B cell (primary cell): ENCODE measurements at regions not wholly inside any gene's neighbourhood (a gene's known extent, or its start where the extent isn't known, plus 50 kb on each side); places are given as distances from the start of the nearest gene placed in this dataset.

Experiments
- ATAC-seq: fragments of 200-7000 bp; cut with Tn5 transposase; one replicate; pipeline ENCODE4 v1.10.0; 2021; ENCODE audit warnings: low read depth, mild to moderate bottlenecking, moderate number of reproducible peaks, moderate library complexity
- CTCF ChIA-PET: fragments of 350-600 bp; sonication (Branson Sonifier 250); formaldehyde crosslinking; loops from one replicate; lab custom pipeline; 2021; ENCODE audit warnings: antibody characterized with exemption, inconsistent platforms; lab: Charles Lee
- POLR2A ChIA-PET: fragments of 350-600 bp; sonication (Branson Sonifier 250); formaldehyde crosslinking; loops from one replicate; lab custom pipeline; 2021; ENCODE audit warnings: antibody characterized with exemption; lab: Charles Lee
- DNase-seq: peaks from one replicate; pipeline ENCODE4 v3.0.0; 2013
- H2AFZ ChIP-seq: 2 replicates; pipeline ENCODE4 v1.6.1; 2012; ENCODE audit warnings: mild to moderate bottlenecking, low read depth, low read length; ENCODE audit not compliant: insufficient read depth, poor library complexity, severe bottlenecking
- H3K27ac ChIP-seq, 2 donors: 1 replicate in 1 of 2; 2 replicates in 1 of 2; pipeline ENCODE4 v1.5.1; 2012 to 2013; ENCODE audit warnings: low read length in 2 of 2, mild to moderate bottlenecking in 2 of 2, moderate library complexity in 1 of 2
- H3K27me3 ChIP-seq, 4 experiments: fragments of 200-600 bp in 1 of 4; sonication (generic) in 1 of 4; replicated peaks in 1 of 4; 1 replicate in 2 of 4; 2 replicates in 2 of 4; pipeline versions ENCODE4 v1.6.1 to v1.7.0; 2013 to 2016; ENCODE audit warnings: low read length in 3 of 4, mild to moderate bottlenecking in 2 of 4, mixed read lengths in 1 of 4, moderate library complexity in 1 of 4; ENCODE audit not compliant: insufficient read depth in 4 of 4, control insufficient read depth in 3 of 4; ENCODE audit errors: control extremely low read depth in 1 of 4
- H3K36me3 ChIP-seq, 2 experiments: replicated peaks in 1 of 2; 1 replicate in 1 of 2; 2 replicates in 1 of 2; pipeline versions ENCODE4 v1.6.1 to v1.7.1; 2013; ENCODE audit warnings: low read length in 1 of 2; ENCODE audit not compliant: insufficient read depth in 2 of 2, control insufficient read depth in 1 of 2; ENCODE audit errors: control extremely low read depth in 1 of 2, extremely low read depth in 1 of 2
- H3K4me1 ChIP-seq, 2 donors: fragments of 200-600 bp in 1 of 2; sonication (generic) in 1 of 2; 1 replicate in 1 of 2; 2 replicates in 1 of 2; pipeline versions ENCODE4 v1.5.1 to v1.6.1; 2013 to 2017; ENCODE audit warnings: low read length in 2 of 2; ENCODE audit not compliant: control insufficient read depth in 2 of 2, insufficient read depth in 2 of 2
- H3K4me2 ChIP-seq: replicated peaks from 2 replicates; pipeline ENCODE3; 2012; ENCODE audit warnings: mild to moderate bottlenecking, low read depth, low read length; ENCODE audit not compliant: poor library complexity, severe bottlenecking
- H3K4me3 ChIP-seq, 5 experiments: fragments of 200-600 bp in 1 of 5; sonication (generic) in 1 of 5; 1 replicate in 3 of 5; 2 replicates in 2 of 5; pipeline versions ENCODE4 v1.5.1 to v1.7.0; 2011 to 2016; ENCODE audit warnings: low read length in 4 of 5, mild to moderate bottlenecking in 4 of 5, low read depth in 2 of 5, control low read depth in 1 of 5, moderate library complexity in 1 of 5; ENCODE audit not compliant: insufficient read depth in 1 of 5; ENCODE audit errors: control extremely low read depth in 1 of 5, extremely low read depth in 1 of 5
- H3K79me2 ChIP-seq: fragments of 200-600 bp; sonication (generic); one replicate; pipeline ENCODE4 v1.6.0; 2016; ENCODE audit warnings: low read length; ENCODE audit not compliant: control insufficient read depth, insufficient read depth
- H3K9ac ChIP-seq: fragments of 200-600 bp; sonication (generic); 2 replicates; pipeline ENCODE4 v1.6.1; 2017; ENCODE audit warnings: mild to moderate bottlenecking, low read length, moderate library complexity
- H3K9me3 ChIP-seq, 3 donors: one replicate each; pipeline versions ENCODE4 v1.6.1 to v1.7.1; 2013; ENCODE audit warnings: low read length in 2 of 3; ENCODE audit not compliant: control insufficient read depth in 2 of 3, insufficient read depth in 1 of 3; ENCODE audit errors: control extremely low read depth in 1 of 3
- H4K20me1 ChIP-seq: 2 replicates; pipeline ENCODE4 v1.6.0; 2012; ENCODE audit warnings: mild to moderate bottlenecking, low read length; ENCODE audit not compliant: insufficient read depth, control insufficient read depth, poor library complexity, severe bottlenecking
- H3K27ac Mint-ChIP-seq: one replicate; pipeline ENCODE4 v1.8.0; 2021; ENCODE audit warnings: mixed read lengths
- H3K27me3 Mint-ChIP-seq: one replicate; pipeline ENCODE4 v1.8.0; 2021; ENCODE audit warnings: mixed read lengths
- H3K4me1 Mint-ChIP-seq: one replicate; pipeline ENCODE4 v1.8.0; 2021; ENCODE audit warnings: mixed read lengths
- H3K4me3 Mint-ChIP-seq: one replicate; pipeline ENCODE4 v1.8.0; 2021; ENCODE audit warnings: mixed read lengths
- H3K9me3 Mint-ChIP-seq: one replicate; pipeline ENCODE4 v1.8.0; 2022; ENCODE audit warnings: mixed read lengths; ENCODE audit not compliant: insufficient read depth
- CTCF ChIP-seq: fragments of 200-600 bp; IDR thresholded peaks from one replicate; pipeline ENCODE4 v1.8.0; 2022; ENCODE audit warnings: antibody characterized with exemption, mild to moderate bottlenecking
- EZH2 ChIP-seq: IDR thresholded peaks from 2 replicates; pipeline ENCODE4 v1.6.1; 2012; ENCODE audit warnings: borderline replicate concordance, low read depth, mild to moderate bottlenecking, moderate library complexity, low read length; ENCODE audit not compliant: insufficient read depth, poor library complexity, severe bottlenecking
- WGBS: methylation state at CpG from one replicate; pipeline ENCODE4 v1.1.5; 2013; ENCODE audit warnings: missing lambda C conversion rate; ENCODE audit not compliant: insufficient coverage; 5-methylcytosine and 5-hydroxymethylcytosine counted together
- intact Hi-C: fragments of 100-400 bp; cut with micrococcal nuclease; formaldehyde crosslinking; loops from one replicate; pipeline ENCODE4 v1.10.0; 2022

DNA sequence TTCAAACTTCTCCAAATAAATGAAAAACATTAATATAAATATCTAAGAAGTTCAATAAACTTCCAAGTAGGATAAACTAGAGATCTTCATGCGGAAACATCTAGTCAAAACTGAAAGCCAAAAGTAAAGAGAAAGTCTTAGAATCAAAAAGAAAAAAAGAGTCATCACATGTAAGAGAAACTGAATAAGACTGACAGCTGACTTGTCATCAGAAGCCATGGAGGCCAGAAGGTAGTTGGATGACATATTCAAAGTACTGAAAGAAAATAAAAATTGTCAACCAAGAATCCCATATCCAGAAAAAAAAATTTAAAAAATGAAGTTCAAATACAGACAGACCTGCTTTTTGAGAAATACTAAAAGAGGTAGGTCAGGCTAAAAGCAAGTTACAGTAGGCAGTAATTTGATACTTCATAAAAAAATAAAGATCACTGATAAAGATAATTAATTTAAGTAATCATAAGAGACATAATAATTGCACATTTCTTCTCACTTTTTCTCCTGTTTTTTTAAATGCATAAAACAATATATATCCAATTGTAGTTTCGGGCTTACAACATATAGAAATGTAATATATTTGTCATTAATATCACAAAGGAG is 327.6 kb upstream of the PCDH9 start:
- no peaks in the 10 kb centered on the region for H3K27me3 ChIP-seq
- POLR2A ChIA-PET, result no interaction called here
- Mint-ChIP-seq H3K9me3 (peaks cover 12% of the 10 kb centered on the region), H3K4me3 (no peak overlapping the region), H3K4me1 (no peaks in the 10 kb centered on the region), H3K27ac (no peak overlapping the region), H3K27me3 (no peaks in the 10 kb centered on the region)
- H3K27ac ChIP-seq, result no peak overlapping the region
- H3K36me3 ChIP-seq, result no peaks in the 10 kb centered on the region
- no peaks in the 10 kb centered on the region for H3K79me2 ChIP-seq
- H3K4me2 ChIP-seq, result no peak overlapping the region
- no peaks in the 10 kb centered on the region for H3K4me1 ChIP-seq
- no peak for TF ChIP-seq CTCF
- TF ChIP-seq EZH2, result no peak
- no peak for ATAC-seq
- CTCF ChIA-PET, result no interaction called here
- H4K20me1 ChIP-seq, result no peaks in the 10 kb centered on the region
- no peak overlapping the region for H3K4me3 ChIP-seq
- H3K9me3 ChIP-seq, result peaks cover 0 to 7% (median 2%) of the 10 kb centered on the region in 3 donors
- no peak overlapping the region for H2AFZ ChIP-seq
- no CpG with 5 or more reads among the region's 2 CpGs for WGBS
- intact Hi-C loops, result no loop called here
- no peak for DNase-seq
- no peak overlapping the region for H3K9ac ChIP-seq

DNA sequence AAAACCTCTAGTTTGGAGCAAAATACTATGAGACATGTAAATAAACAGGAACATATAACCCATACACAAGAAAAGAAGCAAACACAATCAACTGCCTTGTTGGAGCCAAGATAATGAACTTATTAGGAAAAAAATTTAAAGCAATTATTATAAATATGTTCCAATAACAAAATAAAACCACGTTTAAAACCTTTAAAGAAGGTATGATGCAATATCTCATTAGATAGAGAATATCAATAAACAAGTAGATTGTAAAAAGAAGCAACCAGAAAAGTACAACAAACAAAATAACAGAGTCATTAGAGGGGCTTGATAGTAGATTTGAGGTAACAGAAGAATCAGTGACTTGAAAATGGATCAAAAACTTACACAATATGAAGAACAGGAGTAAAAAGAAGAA is 327.0 kb upstream of the PCDH9 start:
- Histone ChIP-seq H3K27ac (no peak overlapping the region), H2AFZ (no peak overlapping the region), H3K9ac (no peak overlapping the region), H3K4me3 (no peak overlapping the region), H3K36me3 (no peaks in the 10 kb centered on the region), H3K27me3 (no peaks in the 10 kb centered on the region), H3K9me3 (peaks cover 0 to 7% (median 2%) of the 10 kb centered on the region in 3 donors), H3K79me2 (no peaks in the 10 kb centered on the region), H3K4me2 (no peak overlapping the region), H3K4me1 (no peaks in the 10 kb centered on the region), H4K20me1 (no peaks in the 10 kb centered on the region)
- Mint-ChIP-seq H3K27ac (no peak overlapping the region), H3K27me3 (no peaks in the 10 kb centered on the region), H3K4me3 (no peak overlapping the region), H3K9me3 (peaks cover 12% of the 10 kb centered on the region), H3K4me1 (no peaks in the 10 kb centered on the region)
- DNase-seq, result no peak
- no peak for TF ChIP-seq CTCF
- no peak for TF ChIP-seq EZH2
- ATAC-seq, result no peak
- no CpG with 5 or more reads among the region's 1 CpG for WGBS
- ChIA-PET CTCF (no interaction called here), POLR2A (no interaction called here)
- intact Hi-C loops, result no loop called here
